WTC11 (cell line): ENCODE measurements at regions not wholly inside any gene's neighbourhood (a gene's known extent, or its start where the extent isn't known, plus 50 kb on each side); places are given as distances from the start of the nearest gene placed in this dataset.

Experiments used
- ATAC-seq: fragments of 200-7000 bp; cut with Tn5 transposase; 2 replicates; pipeline ENCODE4 v1.10.0; 2021; ENCODE audit warnings: mild to moderate bottlenecking, moderate library complexity
- CTCF ChIA-PET: fragments of 300-600 bp; sonication (Branson Sonifier 250); formaldehyde crosslinking; loops from one replicate; lab custom pipeline; 2021; ENCODE audit warnings: antibody characterized with exemption; lab: Charles Lee
- POLR2A ChIA-PET: fragments of 350-600 bp; sonication (Branson Sonifier 250); formaldehyde crosslinking; loops from one replicate; lab custom pipeline; 2021; ENCODE audit warnings: antibody characterized with exemption; lab: Charles Lee
- DNase-seq: peaks from one replicate; pipeline ENCODE4 v3.0.0; 2021; ENCODE audit warnings: low spot score
- H3K27ac Mint-ChIP-seq: 2 replicates; pipeline ENCODE4 v1.8.0; 2021; ENCODE audit warnings: mixed read lengths
- H3K27me3 Mint-ChIP-seq: 2 replicates; pipeline ENCODE4 v1.8.0; 2021; ENCODE audit warnings: low read depth, mild to moderate bottlenecking, moderate library complexity, mixed read lengths
- H3K36me3 Mint-ChIP-seq: 2 replicates; pipeline ENCODE4 v1.8.0; 2021; ENCODE audit warnings: mixed read lengths
- H3K4me1 Mint-ChIP-seq: 2 replicates; pipeline ENCODE4 v1.8.0; 2022; ENCODE audit warnings: mixed read lengths
- H3K4me3 Mint-ChIP-seq: 2 replicates; pipeline ENCODE4 v1.8.0; 2021; ENCODE audit warnings: mild to moderate bottlenecking, moderate library complexity, mixed read lengths
- H3K9me3 Mint-ChIP-seq: 2 replicates; pipeline ENCODE4 v1.8.0; 2021; ENCODE audit warnings: mixed read lengths
- ESRRA ChIP-seq: sonication (generic); formaldehyde crosslinking; IDR thresholded peaks from 2 replicates; pipeline ENCODE4 v1.8.1; 2022; ENCODE audit warnings: mild to moderate bottlenecking, missing genetic modification reagents, borderline replicate concordance
- JUN ChIP-seq: sonication (generic); formaldehyde crosslinking; IDR thresholded peaks from 2 replicates; pipeline ENCODE4 v1.8.0; 2023; ENCODE audit warnings: mild to moderate bottlenecking, missing genetic modification reagents
- MYBL2 ChIP-seq: sonication (generic); formaldehyde crosslinking; IDR thresholded peaks from 2 replicates; pipeline ENCODE4 v1.8.1; 2023; ENCODE audit warnings: mild to moderate bottlenecking, moderate library complexity, missing genetic modification reagents
- OVOL2 ChIP-seq: fragments of 250-450 bp; sonication (Bioruptor Pico); IDR thresholded peaks from 2 replicates; pipeline ENCODE4 v1.9.0; 2021; ENCODE audit warnings: mild to moderate bottlenecking, borderline replicate concordance
- ZNF317 ChIP-seq: sonication (generic); formaldehyde crosslinking; IDR thresholded peaks from 2 replicates; pipeline ENCODE4 v1.8.1; 2023; ENCODE audit warnings: low read depth, mild to moderate bottlenecking, moderate library complexity, missing genetic modification reagents, borderline replicate concordance
- TF ChIP-seq, protein P1 (sequence below): sonication (generic); formaldehyde crosslinking; IDR thresholded peaks from 2 replicates; pipeline ENCODE4 v1.8.0; 2023; ENCODE audit warnings: missing genetic modification reagents, mild to moderate bottlenecking, borderline replicate concordance
- TF ChIP-seq, protein P2 (sequence below): sonication (generic); formaldehyde crosslinking; IDR thresholded peaks from 2 replicates; pipeline ENCODE4 v1.8.1; 2022; ENCODE audit warnings: low read depth, missing genetic modification reagents, borderline replicate concordance
- TF ChIP-seq, protein P3 (sequence below): sonication (generic); formaldehyde crosslinking; IDR thresholded peaks from 2 replicates; pipeline ENCODE4 v1.8.1; 2023; ENCODE audit warnings: mild to moderate bottlenecking, missing genetic modification reagents
- TF ChIP-seq, protein P4 (sequence below): sonication (generic); formaldehyde crosslinking; IDR thresholded peaks from 2 replicates; pipeline ENCODE4 v1.8.0; 2022; ENCODE audit warnings: missing genetic modification reagents
- TF ChIP-seq, protein P5 (sequence below): fragments of 250-450 bp; sonication (Bioruptor Pico); IDR thresholded peaks from 2 replicates; pipeline ENCODE4 v1.9.0; 2021; ENCODE audit warnings: mild to moderate bottlenecking
- TF ChIP-seq, protein P6 (sequence below): sonication (generic); formaldehyde crosslinking; IDR thresholded peaks from 2 replicates; pipeline ENCODE4 v1.8.1; 2023; ENCODE audit warnings: mild to moderate bottlenecking, missing genetic modification reagents, moderate library complexity

DNA sequence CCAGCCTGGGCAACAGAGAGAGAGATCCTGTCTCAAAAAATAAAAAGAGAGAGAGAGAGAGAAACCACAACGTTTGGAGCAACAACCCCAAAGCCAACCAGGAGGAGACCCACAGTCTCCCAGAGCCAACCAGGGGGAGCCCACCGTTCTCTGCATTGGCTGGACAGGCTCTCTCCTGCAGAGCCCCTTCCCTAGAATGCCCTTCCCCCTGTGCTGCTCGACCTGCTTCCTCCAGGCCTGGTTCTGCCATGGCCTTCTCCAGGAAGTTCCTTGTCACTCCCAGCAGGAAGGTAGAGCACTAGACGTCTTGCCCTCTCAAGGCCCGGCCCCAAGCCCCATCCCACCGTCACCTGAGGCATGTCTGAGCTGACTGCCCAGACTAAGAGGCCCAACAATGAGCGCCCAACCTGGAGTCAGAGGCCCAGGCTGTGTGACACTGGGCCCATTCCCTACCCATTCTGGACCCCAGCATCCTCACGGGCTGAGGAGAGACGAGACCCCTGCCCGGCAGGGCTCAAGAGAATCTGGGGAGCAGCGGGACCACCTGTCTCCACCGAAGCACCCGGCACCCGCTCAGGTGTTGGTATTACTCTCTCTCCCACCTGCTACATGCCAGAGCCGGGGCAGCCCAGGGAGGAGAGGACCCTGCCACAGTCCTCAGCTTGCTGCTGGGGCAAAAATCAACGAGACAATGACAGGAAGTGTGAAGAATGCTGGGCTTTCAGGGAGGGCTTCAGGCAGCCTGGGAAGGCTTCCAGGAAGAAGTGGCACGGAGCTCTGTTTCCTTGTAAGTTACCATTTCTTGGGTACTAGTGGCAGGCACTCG lies 61.2 kb downstream of the DIO3 start (continued):
- TF ChIP-seq, protein P1, sequence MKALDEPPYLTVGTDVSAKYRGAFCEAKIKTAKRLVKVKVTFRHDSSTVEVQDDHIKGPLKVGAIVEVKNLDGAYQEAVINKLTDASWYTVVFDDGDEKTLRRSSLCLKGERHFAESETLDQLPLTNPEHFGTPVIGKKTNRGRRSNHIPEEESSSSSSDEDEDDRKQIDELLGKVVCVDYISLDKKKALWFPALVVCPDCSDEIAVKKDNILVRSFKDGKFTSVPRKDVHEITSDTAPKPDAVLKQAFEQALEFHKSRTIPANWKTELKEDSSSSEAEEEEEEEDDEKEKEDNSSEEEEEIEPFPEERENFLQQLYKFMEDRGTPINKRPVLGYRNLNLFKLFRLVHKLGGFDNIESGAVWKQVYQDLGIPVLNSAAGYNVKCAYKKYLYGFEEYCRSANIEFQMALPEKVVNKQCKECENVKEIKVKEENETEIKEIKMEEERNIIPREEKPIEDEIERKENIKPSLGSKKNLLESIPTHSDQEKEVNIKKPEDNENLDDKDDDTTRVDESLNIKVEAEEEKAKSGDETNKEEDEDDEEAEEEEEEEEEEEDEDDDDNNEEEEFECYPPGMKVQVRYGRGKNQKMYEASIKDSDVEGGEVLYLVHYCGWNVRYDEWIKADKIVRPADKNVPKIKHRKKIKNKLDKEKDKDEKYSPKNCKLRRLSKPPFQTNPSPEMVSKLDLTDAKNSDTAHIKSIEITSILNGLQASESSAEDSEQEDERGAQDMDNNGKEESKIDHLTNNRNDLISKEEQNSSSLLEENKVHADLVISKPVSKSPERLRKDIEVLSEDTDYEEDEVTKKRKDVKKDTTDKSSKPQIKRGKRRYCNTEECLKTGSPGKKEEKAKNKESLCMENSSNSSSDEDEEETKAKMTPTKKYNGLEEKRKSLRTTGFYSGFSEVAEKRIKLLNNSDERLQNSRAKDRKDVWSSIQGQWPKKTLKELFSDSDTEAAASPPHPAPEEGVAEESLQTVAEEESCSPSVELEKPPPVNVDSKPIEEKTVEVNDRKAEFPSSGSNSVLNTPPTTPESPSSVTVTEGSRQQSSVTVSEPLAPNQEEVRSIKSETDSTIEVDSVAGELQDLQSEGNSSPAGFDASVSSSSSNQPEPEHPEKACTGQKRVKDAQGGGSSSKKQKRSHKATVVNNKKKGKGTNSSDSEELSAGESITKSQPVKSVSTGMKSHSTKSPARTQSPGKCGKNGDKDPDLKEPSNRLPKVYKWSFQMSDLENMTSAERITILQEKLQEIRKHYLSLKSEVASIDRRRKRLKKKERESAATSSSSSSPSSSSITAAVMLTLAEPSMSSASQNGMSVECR (CRISPR knock-in tag): no peak
- TF ChIP-seq, protein P2, sequence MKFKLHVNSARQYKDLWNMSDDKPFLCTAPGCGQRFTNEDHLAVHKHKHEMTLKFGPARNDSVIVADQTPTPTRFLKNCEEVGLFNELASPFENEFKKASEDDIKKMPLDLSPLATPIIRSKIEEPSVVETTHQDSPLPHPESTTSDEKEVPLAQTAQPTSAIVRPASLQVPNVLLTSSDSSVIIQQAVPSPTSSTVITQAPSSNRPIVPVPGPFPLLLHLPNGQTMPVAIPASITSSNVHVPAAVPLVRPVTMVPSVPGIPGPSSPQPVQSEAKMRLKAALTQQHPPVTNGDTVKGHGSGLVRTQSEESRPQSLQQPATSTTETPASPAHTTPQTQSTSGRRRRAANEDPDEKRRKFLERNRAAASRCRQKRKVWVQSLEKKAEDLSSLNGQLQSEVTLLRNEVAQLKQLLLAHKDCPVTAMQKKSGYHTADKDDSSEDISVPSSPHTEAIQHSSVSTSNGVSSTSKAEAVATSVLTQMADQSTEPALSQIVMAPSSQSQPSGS (CRISPR knock-in tag): no peak
- TF ChIP-seq, protein P3, sequence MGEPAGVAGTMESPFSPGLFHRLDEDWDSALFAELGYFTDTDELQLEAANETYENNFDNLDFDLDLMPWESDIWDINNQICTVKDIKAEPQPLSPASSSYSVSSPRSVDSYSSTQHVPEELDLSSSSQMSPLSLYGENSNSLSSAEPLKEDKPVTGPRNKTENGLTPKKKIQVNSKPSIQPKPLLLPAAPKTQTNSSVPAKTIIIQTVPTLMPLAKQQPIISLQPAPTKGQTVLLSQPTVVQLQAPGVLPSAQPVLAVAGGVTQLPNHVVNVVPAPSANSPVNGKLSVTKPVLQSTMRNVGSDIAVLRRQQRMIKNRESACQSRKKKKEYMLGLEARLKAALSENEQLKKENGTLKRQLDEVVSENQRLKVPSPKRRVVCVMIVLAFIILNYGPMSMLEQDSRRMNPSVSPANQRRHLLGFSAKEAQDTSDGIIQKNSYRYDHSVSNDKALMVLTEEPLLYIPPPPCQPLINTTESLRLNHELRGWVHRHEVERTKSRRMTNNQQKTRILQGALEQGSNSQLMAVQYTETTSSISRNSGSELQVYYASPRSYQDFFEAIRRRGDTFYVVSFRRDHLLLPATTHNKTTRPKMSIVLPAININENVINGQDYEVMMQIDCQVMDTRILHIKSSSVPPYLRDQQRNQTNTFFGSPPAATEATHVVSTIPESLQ (CRISPR knock-in tag): no peak
- no peak for TF ChIP-seq JUN (CRISPR knock-in tag)
- TF ChIP-seq, protein P4, sequence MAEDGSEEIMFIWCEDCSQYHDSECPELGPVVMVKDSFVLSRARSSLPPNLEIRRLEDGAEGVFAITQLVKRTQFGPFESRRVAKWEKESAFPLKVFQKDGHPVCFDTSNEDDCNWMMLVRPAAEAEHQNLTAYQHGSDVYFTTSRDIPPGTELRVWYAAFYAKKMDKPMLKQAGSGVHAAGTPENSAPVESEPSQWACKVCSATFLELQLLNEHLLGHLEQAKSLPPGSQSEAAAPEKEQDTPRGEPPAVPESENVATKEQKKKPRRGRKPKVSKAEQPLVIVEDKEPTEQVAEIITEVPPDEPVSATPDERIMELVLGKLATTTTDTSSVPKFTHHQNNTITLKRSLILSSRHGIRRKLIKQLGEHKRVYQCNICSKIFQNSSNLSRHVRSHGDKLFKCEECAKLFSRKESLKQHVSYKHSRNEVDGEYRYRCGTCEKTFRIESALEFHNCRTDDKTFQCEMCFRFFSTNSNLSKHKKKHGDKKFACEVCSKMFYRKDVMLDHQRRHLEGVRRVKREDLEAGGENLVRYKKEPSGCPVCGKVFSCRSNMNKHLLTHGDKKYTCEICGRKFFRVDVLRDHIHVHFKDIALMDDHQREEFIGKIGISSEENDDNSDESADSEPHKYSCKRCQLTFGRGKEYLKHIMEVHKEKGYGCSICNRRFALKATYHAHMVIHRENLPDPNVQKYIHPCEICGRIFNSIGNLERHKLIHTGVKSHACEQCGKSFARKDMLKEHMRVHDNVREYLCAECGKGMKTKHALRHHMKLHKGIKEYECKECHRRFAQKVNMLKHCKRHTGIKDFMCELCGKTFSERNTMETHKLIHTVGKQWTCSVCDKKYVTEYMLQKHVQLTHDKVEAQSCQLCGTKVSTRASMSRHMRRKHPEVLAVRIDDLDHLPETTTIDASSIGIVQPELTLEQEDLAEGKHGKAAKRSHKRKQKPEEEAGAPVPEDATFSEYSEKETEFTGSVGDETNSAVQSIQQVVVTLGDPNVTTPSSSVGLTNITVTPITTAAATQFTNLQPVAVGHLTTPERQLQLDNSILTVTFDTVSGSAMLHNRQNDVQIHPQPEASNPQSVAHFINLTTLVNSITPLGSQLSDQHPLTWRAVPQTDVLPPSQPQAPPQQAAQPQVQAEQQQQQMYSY (CRISPR knock-in tag): no peak
- TF ChIP-seq, protein P5, sequence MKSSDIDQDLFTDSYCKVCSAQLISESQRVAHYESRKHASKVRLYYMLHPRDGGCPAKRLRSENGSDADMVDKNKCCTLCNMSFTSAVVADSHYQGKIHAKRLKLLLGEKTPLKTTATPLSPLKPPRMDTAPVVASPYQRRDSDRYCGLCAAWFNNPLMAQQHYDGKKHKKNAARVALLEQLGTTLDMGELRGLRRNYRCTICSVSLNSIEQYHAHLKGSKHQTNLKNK (CRISPR knock-in tag): no peak
- no peak for TF ChIP-seq MYBL2 (CRISPR knock-in tag)
- TF ChIP-seq, all 79 proteins: peak for 0

DNA sequence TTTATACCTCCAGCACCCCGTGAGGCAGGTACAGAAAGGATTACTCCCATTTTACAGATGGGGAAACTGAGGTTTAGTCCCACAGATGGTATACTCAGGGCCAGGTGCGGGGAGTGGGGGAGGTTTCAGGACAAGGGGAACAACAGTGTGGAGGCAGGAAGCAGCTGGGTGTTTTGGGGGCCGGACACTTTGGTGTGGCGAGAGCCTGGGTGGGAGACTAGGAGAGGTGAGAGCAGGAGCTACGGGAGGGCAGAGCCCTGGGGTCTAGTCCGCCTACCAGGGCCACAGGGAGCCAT lies 61.7 kb downstream of the DIO3 start:
- Mint-ChIP-seq H3K27me3 (peaks cover 2% of the 10 kb centered on the region; the same call in 1 of the 2 replicates), H3K27ac (no peak overlapping the region), H3K4me1 (peaks cover 21% of the 10 kb centered on the region), H3K36me3 (no peaks in the 10 kb centered on the region), H3K9me3 (no peaks in the 10 kb centered on the region), H3K4me3 (no peak overlapping the region)
- TF ChIP-seq ZNF317 (CRISPR knock-in tag) (no peak), ESRRA (CRISPR knock-in tag) (no peak), OVOL2 (CRISPR knock-in tag) (no peak)
- TF ChIP-seq, protein P6, sequence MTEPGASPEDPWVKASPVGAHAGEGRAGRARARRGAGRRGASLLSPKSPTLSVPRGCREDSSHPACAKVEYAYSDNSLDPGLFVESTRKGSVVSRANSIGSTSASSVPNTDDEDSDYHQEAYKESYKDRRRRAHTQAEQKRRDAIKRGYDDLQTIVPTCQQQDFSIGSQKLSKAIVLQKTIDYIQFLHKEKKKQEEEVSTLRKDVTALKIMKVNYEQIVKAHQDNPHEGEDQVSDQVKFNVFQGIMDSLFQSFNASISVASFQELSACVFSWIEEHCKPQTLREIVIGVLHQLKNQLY (CRISPR knock-in tag): no peak
- DNase-seq (no peak), ATAC-seq (no peak)
- ChIA-PET CTCF (no interaction called here), POLR2A (no interaction called here)
